ENCODE measurements at regions not wholly inside any gene's neighbourhood (a gene's known extent, or its start where the extent isn't known, plus 50 kb on each side); places are given as distances from the start of the nearest gene placed in this dataset.

DNA sequence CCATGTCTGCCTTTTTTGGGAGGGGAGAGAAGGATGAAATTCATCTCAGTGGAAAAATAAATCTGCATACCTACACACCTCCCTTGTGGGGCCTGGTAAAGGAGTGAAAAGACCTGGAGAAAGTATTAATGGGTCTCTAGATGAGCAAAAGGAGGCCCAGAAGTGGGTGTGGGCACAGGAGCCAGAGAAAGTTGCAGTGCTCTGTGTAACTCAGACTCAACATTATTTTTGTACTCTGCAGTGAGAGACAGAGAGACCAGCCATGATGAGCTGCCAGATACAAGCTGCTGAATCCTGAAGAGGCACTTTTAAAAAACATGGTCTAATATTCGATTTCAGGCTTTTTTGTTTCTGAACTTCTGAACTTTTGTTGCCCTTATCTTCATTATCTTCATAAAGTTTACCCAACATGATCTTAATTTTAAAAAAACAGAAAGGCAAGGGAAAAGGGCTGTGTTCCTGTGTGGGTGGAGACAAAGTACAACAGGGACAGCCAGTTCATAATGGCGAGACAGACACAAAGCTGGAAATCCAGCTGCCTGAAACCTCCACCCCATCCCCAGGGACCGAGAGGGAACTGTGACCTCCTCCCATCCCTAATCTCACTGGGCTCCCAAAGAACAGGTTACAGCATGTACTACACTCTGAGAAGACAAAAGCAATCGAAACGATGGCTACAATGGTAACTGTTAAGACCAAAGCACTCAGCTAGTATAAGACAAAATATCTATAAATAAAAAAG is 77.2 kb downstream of the KLF12 start:
- Histone ChIP-seq H3K9me3 (ENCODE audit: control insufficient read depth, low read length) (no peaks in the 10 kb centered on the region), H3K14ac (ENCODE audit: low read length in 2 of 2) (no peak overlapping the region), H3K18ac (ENCODE audit: low read depth in 1 of 2, low read length in 2 of 2) (peak overlapping the region in 1 of 2 experiments; percentile 28), H2BK12ac (ENCODE audit: low read length in 2 of 2) (no peak overlapping the region), H3K23ac (ENCODE audit: low read length in 2 of 2) (no peak overlapping the region), H4K91ac (ENCODE audit: low read length) (peak overlapping the region; percentile 72), H2BK15ac (ENCODE audit: low read depth, poor library complexity, severe bottlenecking) (no peak overlapping the region), H2BK5ac (ENCODE audit: low read depth, low read length, poor library complexity, severe bottlenecking) (no peak overlapping the region), H3K27ac (ENCODE audit: low read length, poor library complexity, severe bottlenecking) (no peak overlapping the region), H3K27me3 (ENCODE audit: control insufficient read depth in 1 of 2, insufficient read depth in 1 of 2, low read length in 2 of 2) (no peaks in the 10 kb centered on the region), H3K79me1 (replicated peaks; ENCODE audit: low read length, poor library complexity, severe bottlenecking) (peaks cover 29% of the 10 kb centered on the region), H3K4me1 (ENCODE audit: control insufficient read depth, insufficient read depth, low read depth, low read length) (no peaks in the 10 kb centered on the region), H4K8ac (ENCODE audit: low read length) (peak overlapping the region; percentile 19), H2AK5ac (ENCODE audit: low read length, severe bottlenecking) (no peak overlapping the region), H2BK120ac (ENCODE audit: low read depth, low read length) (no peak overlapping the region), H3K9ac (ENCODE audit: low read length) (peak overlapping the region; percentile 58), H3K4me3 (ENCODE audit: insufficient read depth in 1 of 2, low read depth in 1 of 2, low read length in 2 of 2) (peak overlapping the region in 1 of 2 experiments; percentile 50), H3K4ac (ENCODE audit: low read depth in 1 of 2, low read length in 2 of 2) (no peak overlapping the region), H3K36me3 (ENCODE audit: control insufficient read depth in 1 of 2, insufficient read depth in 2 of 2, low read depth in 1 of 2, low read length in 2 of 2) (no peaks in the 10 kb centered on the region), H3K4me2 (ENCODE audit: low read length, poor library complexity, severe bottlenecking) (no peak overlapping the region), H2AFZ (ENCODE audit: low read depth, low read length) (no peak overlapping the region)
- 85% methylated on average over 5 of the region's 5 CpGs for WGBS
- DNase-seq: no peak

DNA sequence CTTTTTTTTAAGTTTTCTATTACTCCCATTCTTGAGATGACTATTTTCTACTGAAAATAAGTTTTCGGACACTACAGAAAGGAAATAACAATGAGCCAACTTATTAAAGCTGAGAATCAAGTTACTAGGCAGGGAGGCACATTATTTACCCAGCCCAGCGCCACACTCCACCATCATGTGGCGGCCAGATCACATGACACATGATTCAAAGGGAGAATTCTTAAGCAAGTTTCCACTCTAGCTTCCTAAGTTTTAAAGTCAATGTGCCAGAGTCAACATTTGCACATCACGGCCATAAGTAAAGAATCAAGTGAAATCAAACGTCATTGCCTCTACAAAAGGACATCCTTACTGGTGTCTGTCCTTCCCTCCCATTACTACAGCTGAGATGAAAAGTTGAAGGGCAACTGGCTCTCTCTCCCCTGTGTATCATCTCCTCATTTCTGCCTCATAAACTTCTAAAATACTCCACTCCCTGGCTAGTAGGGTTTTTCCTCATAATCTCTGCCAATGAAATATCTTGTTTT is 81.7 kb downstream of the KLF12 start:
- no peak overlapping the region for H2BK12ac ChIP-seq (ENCODE audit: low read length in 2 of 2)
- no peaks in the 10 kb centered on the region for H3K36me3 ChIP-seq (ENCODE audit: control insufficient read depth in 1 of 2, insufficient read depth in 2 of 2, low read depth in 1 of 2, low read length in 2 of 2)
- H3K4me2 ChIP-seq (ENCODE audit: low read length, poor library complexity, severe bottlenecking): no peak overlapping the region
- no peak overlapping the region for H2BK15ac ChIP-seq (ENCODE audit: low read depth, poor library complexity, severe bottlenecking)
- no peaks in the 10 kb centered on the region for H3K9me3 ChIP-seq (ENCODE audit: control insufficient read depth, low read length)
- no peak overlapping the region for H3K27ac ChIP-seq (ENCODE audit: low read length, poor library complexity, severe bottlenecking)
- H2AK5ac ChIP-seq (ENCODE audit: low read length, severe bottlenecking): no peak overlapping the region
- peaks cover 31% of the 10 kb centered on the region for H3K79me1 ChIP-seq (replicated peaks; ENCODE audit: low read length, poor library complexity, severe bottlenecking)
- no peak overlapping the region for H3K14ac ChIP-seq (ENCODE audit: low read length in 2 of 2)
- no peak overlapping the region for H4K8ac ChIP-seq (ENCODE audit: low read length)
- no peak for DNase-seq
- no peak overlapping the region for H3K23ac ChIP-seq (ENCODE audit: low read length in 2 of 2)
- no peak overlapping the region for H3K4me3 ChIP-seq (ENCODE audit: insufficient read depth in 1 of 2, low read depth in 1 of 2, low read length in 2 of 2)
- 94% methylated on average over 5 of the region's 5 CpGs for WGBS
- H3K27me3 ChIP-seq (ENCODE audit: control insufficient read depth in 1 of 2, insufficient read depth in 1 of 2, low read length in 2 of 2): no peaks in the 10 kb centered on the region
- no peak overlapping the region for H3K18ac ChIP-seq (ENCODE audit: low read depth in 1 of 2, low read length in 2 of 2)
- H2BK120ac ChIP-seq (ENCODE audit: low read depth, low read length): no peak overlapping the region
- no peak overlapping the region for H3K9ac ChIP-seq (ENCODE audit: low read length)
- H3K4ac ChIP-seq (ENCODE audit: low read depth in 1 of 2, low read length in 2 of 2): no peak overlapping the region
- no peak overlapping the region for H4K91ac ChIP-seq (ENCODE audit: low read length)
- H3K4me1 ChIP-seq (ENCODE audit: control insufficient read depth, insufficient read depth, low read depth, low read length): no peaks in the 10 kb centered on the region
- H2AFZ ChIP-seq (ENCODE audit: low read depth, low read length): no peak overlapping the region
- no peak overlapping the region for H2BK5ac ChIP-seq (ENCODE audit: low read depth, low read length, poor library complexity, severe bottlenecking)

DNA sequence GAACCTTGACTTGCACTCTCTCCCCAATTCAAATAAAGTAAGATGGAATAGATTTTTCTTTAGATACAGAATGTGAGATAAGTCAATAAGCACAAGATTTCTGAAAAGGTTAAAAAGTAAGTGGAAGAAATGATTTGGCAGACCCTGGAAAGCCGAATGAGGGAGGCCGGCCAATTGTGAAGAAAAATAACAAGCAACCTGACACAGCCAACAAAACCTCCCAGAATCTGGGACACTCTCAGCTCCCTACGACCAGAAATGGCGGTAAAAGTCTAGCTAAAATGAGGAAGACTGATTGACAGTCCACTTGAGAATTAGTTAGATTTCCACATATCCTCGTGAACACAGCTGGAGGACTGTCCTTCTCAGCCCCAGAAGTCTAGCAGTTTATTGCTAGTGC is 85.4 kb downstream of the KLF12 start:
- H3K9ac ChIP-seq (ENCODE audit: low read length): no peak overlapping the region
- no peak overlapping the region for H3K27ac ChIP-seq (ENCODE audit: low read length, poor library complexity, severe bottlenecking)
- no peak overlapping the region for H3K4me3 ChIP-seq (ENCODE audit: insufficient read depth in 1 of 2, low read depth in 1 of 2, low read length in 2 of 2)
- H3K36me3 ChIP-seq (ENCODE audit: control insufficient read depth in 1 of 2, insufficient read depth in 2 of 2, low read depth in 1 of 2, low read length in 2 of 2): no peaks in the 10 kb centered on the region
- H2BK12ac ChIP-seq (ENCODE audit: low read length in 2 of 2): no peak overlapping the region
- H4K8ac ChIP-seq (ENCODE audit: low read length): no peak overlapping the region
- H3K27me3 ChIP-seq (ENCODE audit: control insufficient read depth in 1 of 2, insufficient read depth in 1 of 2, low read length in 2 of 2): no peaks in the 10 kb centered on the region
- no peak overlapping the region for H3K23ac ChIP-seq (ENCODE audit: low read length in 2 of 2)
- no peak overlapping the region for H2BK15ac ChIP-seq (ENCODE audit: low read depth, poor library complexity, severe bottlenecking)
- DNase-seq: no peak
- 92% methylated on average over 4 of the region's 5 CpGs for WGBS
- no peak overlapping the region for H2BK5ac ChIP-seq (ENCODE audit: low read depth, low read length, poor library complexity, severe bottlenecking)
- H3K4me1 ChIP-seq (ENCODE audit: control insufficient read depth, insufficient read depth, low read depth, low read length): no peaks in the 10 kb centered on the region
- H2AFZ ChIP-seq (ENCODE audit: low read depth, low read length): no peak overlapping the region
- H4K91ac ChIP-seq (ENCODE audit: low read length): no peak overlapping the region
- no peak overlapping the region for H3K4ac ChIP-seq (ENCODE audit: low read depth in 1 of 2, low read length in 2 of 2)
- H2BK120ac ChIP-seq (ENCODE audit: low read depth, low read length): no peak overlapping the region
- H3K4me2 ChIP-seq (ENCODE audit: low read length, poor library complexity, severe bottlenecking): no peak overlapping the region
- H3K14ac ChIP-seq (ENCODE audit: low read length in 2 of 2): no peak overlapping the region
- H3K79me1 ChIP-seq (replicated peaks; ENCODE audit: low read length, poor library complexity, severe bottlenecking): peaks cover 30% of the 10 kb centered on the region
- H3K9me3 ChIP-seq (ENCODE audit: control insufficient read depth, low read length): no peaks in the 10 kb centered on the region
- H2AK5ac ChIP-seq (ENCODE audit: low read length, severe bottlenecking): no peak overlapping the region
- no peak overlapping the region for H3K18ac ChIP-seq (ENCODE audit: low read depth in 1 of 2, low read length in 2 of 2)

DNA sequence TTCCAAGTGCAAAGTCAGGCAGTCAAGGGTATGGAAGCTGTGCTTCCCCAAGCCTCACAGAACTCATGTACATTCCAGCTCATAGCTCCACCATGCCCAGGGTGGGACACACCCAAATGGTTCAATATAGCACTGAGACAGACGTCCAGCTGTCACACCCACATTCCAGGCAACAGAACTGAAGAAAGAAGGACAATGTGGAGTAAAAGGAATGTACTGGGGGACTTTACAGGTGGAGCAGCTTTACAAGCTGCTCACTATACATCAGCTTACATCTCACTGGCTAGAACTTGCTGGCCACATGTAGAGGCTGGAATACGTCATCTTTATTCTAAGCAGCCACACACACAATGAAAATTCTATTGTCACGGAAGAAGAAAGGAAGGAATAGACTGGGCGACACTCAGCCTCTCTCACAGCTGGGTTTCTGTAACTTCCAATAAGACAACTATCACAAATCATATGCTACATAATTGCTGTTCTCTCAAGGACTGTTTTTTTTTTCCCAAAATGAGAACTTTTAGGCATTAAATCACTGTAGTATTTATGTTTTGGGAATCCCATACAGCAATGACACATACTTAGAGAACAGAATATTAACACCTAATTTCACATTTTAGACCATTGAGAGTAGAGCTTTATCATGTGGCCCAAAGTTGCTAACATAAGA is 86.1 kb downstream of the KLF12 start:
- H3K9me3 ChIP-seq (ENCODE audit: control insufficient read depth, low read length): no peaks in the 10 kb centered on the region
- H2AFZ ChIP-seq (ENCODE audit: low read depth, low read length): no peak overlapping the region
- WGBS: 92% methylated on average over 2 of the region's 4 CpGs
- peaks cover 31% of the 10 kb centered on the region for H3K79me1 ChIP-seq (replicated peaks; ENCODE audit: low read length, poor library complexity, severe bottlenecking)
- H3K36me3 ChIP-seq (ENCODE audit: control insufficient read depth in 1 of 2, insufficient read depth in 2 of 2, low read depth in 1 of 2, low read length in 2 of 2): no peaks in the 10 kb centered on the region
- H2BK120ac ChIP-seq (ENCODE audit: low read depth, low read length): no peak overlapping the region
- H2BK5ac ChIP-seq (ENCODE audit: low read depth, low read length, poor library complexity, severe bottlenecking): no peak overlapping the region
- no peak overlapping the region for H3K27ac ChIP-seq (ENCODE audit: low read length, poor library complexity, severe bottlenecking)
- no peak overlapping the region for H3K18ac ChIP-seq (ENCODE audit: low read depth in 1 of 2, low read length in 2 of 2)
- peak overlapping the region in 1 of 2 experiments; percentile 33 for H2BK12ac ChIP-seq (ENCODE audit: low read length in 2 of 2)
- H3K9ac ChIP-seq (ENCODE audit: low read length): no peak overlapping the region
- no peak overlapping the region for H3K4ac ChIP-seq (ENCODE audit: low read depth in 1 of 2, low read length in 2 of 2)
- H3K4me3 ChIP-seq (ENCODE audit: insufficient read depth in 1 of 2, low read depth in 1 of 2, low read length in 2 of 2): no peak overlapping the region
- no peak overlapping the region for H2BK15ac ChIP-seq (ENCODE audit: low read depth, poor library complexity, severe bottlenecking)
- H3K4me2 ChIP-seq (ENCODE audit: low read length, poor library complexity, severe bottlenecking): no peak overlapping the region
- no peak overlapping the region for H3K14ac ChIP-seq (ENCODE audit: low read length in 2 of 2)
- no peak overlapping the region for H2AK5ac ChIP-seq (ENCODE audit: low read length, severe bottlenecking)
- H3K23ac ChIP-seq (ENCODE audit: low read length in 2 of 2): no peak overlapping the region
- no peak overlapping the region for H4K8ac ChIP-seq (ENCODE audit: low read length)
- H3K4me1 ChIP-seq (ENCODE audit: control insufficient read depth, insufficient read depth, low read depth, low read length): no peaks in the 10 kb centered on the region
- H4K91ac ChIP-seq (ENCODE audit: low read length): no peak overlapping the region
- no peaks in the 10 kb centered on the region for H3K27me3 ChIP-seq (ENCODE audit: control insufficient read depth in 1 of 2, insufficient read depth in 1 of 2, low read length in 2 of 2)
- DNase-seq: peak; percentile 18

All from mesenchymal stem cell (in vitro differentiated cells and primary cell).